ENCODE measurements at regions not wholly inside any gene's neighbourhood (a gene's known extent, or its start where the extent isn't known, plus 50 kb on each side); places are given as distances from the start of the nearest gene placed in this dataset.

GRCh38 chr5:159854916-159855315 is 61.4 kb upstream of the ADRA1B start:
- no peaks in the 10 kb centered on the region for H3K9me3 ChIP-seq
- H3K27me3 ChIP-seq = peaks cover 3% of the 10 kb centered on the region
- H3K4me3 ChIP-seq = no peak overlapping the region
- no peaks in the 10 kb centered on the region for H3K36me3 ChIP-seq
- TF ChIP-seq CTCF (IDR thresholded peaks at IDR 0.05) (no peak), EP300 (IDR thresholded peaks at IDR 0.05) (no peak), POLR2AphosphoS5 (IDR thresholded peaks at IDR 0.05) (no peak), POLR2A (IDR thresholded peaks at IDR 0.05) (no peak)
- H3K4me1 ChIP-seq = no peaks in the 10 kb centered on the region
- WGBS, 2 donors (ENCODE audit: low coverage in 1 of 2) = 93 to 94% methylated on average over 2 of the region's 2 CpGs
- H3K27ac ChIP-seq = peak overlapping the region in 1 of 4 donors; percentile 32
- ATAC-seq = no peak

- H3K9me3 ChIP-seq = no peaks in the 10 kb centered on the region
- H3K4me1 ChIP-seq = no peaks in the 10 kb centered on the region
- WGBS, 2 donors (ENCODE audit: low coverage in 1 of 2) = 33 to 43% methylated on average over 1 to 3 of the region's 5 CpGs
- peak overlapping the region in 3 of 4 donors; percentile 31 to 44 (median 32) for H3K27ac ChIP-seq
- peak; percentile 95 for ATAC-seq
- H3K4me3 ChIP-seq = no peak overlapping the region
- H3K36me3 ChIP-seq = no peaks in the 10 kb centered on the region
- TF ChIP-seq POLR2A (IDR thresholded peaks at IDR 0.05) (no peak), POLR2AphosphoS5 (IDR thresholded peaks at IDR 0.05) (peak; percentile 29)
- H3K27me3 ChIP-seq = peaks cover 8% of the 10 kb centered on the region
Measured at GRCh38 chr5:159855476-159856191, 60.6 kb upstream of the ADRA1B start.

GRCh38 chr5:159858871-159859270 is 57.4 kb upstream of the ADRA1B start:
- H3K27ac ChIP-seq = no peak overlapping the region
- no peak for ATAC-seq
- H3K36me3 ChIP-seq = no peaks in the 10 kb centered on the region
- WGBS, 2 donors (ENCODE audit: low coverage in 1 of 2) = 38 to 57% methylated on average over 1 of the region's 2 CpGs
- no peak for TF ChIP-seq CTCF (IDR thresholded peaks at IDR 0.05)
- TF ChIP-seq POLR2AphosphoS5 (IDR thresholded peaks at IDR 0.05) = no peak
- no peak for TF ChIP-seq POLR2A (IDR thresholded peaks at IDR 0.05)
- no peak for TF ChIP-seq EP300 (IDR thresholded peaks at IDR 0.05)
- no peaks in the 10 kb centered on the region for H3K4me1 ChIP-seq
- no peaks in the 10 kb centered on the region for H3K9me3 ChIP-seq
- H3K4me3 ChIP-seq = no peak overlapping the region
- peaks cover 8% of the 10 kb centered on the region for H3K27me3 ChIP-seq

GRCh38 chr5:159861086-159861485 is 55.2 kb upstream of the ADRA1B start:
- no peak overlapping the region for H3K4me3 ChIP-seq
- H3K4me1 ChIP-seq = peaks cover 0 to 7% (median 0%) of the 10 kb centered on the region in 3 donors
- WGBS, 2 donors (ENCODE audit: low coverage in 1 of 2) = 0% methylated on average over 1 of the region's 3 CpGs
- peaks cover 13% of the 10 kb centered on the region for H3K27me3 ChIP-seq
- no peak for TF ChIP-seq CTCF (IDR thresholded peaks at IDR 0.05)
- no peak for TF ChIP-seq POLR2AphosphoS5 (IDR thresholded peaks at IDR 0.05)
- no peak for TF ChIP-seq EP300 (IDR thresholded peaks at IDR 0.05)
- TF ChIP-seq POLR2A (IDR thresholded peaks at IDR 0.05) = no peak
- no peaks in the 10 kb centered on the region for H3K36me3 ChIP-seq
- no peaks in the 10 kb centered on the region for H3K9me3 ChIP-seq
- no peak overlapping the region for H3K27ac ChIP-seq
- ATAC-seq = no peak

- H3K9me3 ChIP-seq = no peaks in the 10 kb centered on the region
- ATAC-seq = peak; percentile 70
- no peaks in the 10 kb centered on the region for H3K36me3 ChIP-seq
- TF ChIP-seq POLR2AphosphoS5 (IDR thresholded peaks at IDR 0.05) = peak; percentile 43
- TF ChIP-seq CTCF (IDR thresholded peaks at IDR 0.05) = no peak
- H3K4me3 ChIP-seq = peak overlapping the region in 1 of 2 donors; percentile 7
- peaks cover 14% of the 10 kb centered on the region for H3K27me3 ChIP-seq
- WGBS, 2 donors (ENCODE audit: low coverage in 1 of 2) = 42 to 58% methylated on average over 13 of the region's 13 CpGs
- H3K4me1 ChIP-seq = peaks cover 0 to 7% (median 0%) of the 10 kb centered on the region in 3 donors
- peak overlapping the region in 3 of 4 donors; percentile 41 to 62 (median 46) for H3K27ac ChIP-seq
Measured at GRCh38 chr5:159864885-159865691, 51.2 kb upstream of the ADRA1B start.

Data from gastroesophageal sphincter (tissue), 4 donors.